ENCODE measurements at regions not wholly inside any gene's neighbourhood (a gene's known extent, or its start where the extent isn't known, plus 50 kb on each side); places are given as distances from the start of the nearest gene placed in this dataset.

GRCh38 chr15:79163395-79163794 lies 72.8 kb upstream of the RASGRF1 start:
- no peaks in the 10 kb centered on the region for H3K4me1 ChIP-seq

GRCh38 chr15:79161837-79162508 lies 71.4 kb upstream of the RASGRF1 start:
- Histone ChIP-seq H3K27me3 (ENCODE audit: low read depth) (no peaks in the 10 kb centered on the region), H3K4me3 (no peak overlapping the region), H3K36me3 (no peaks in the 10 kb centered on the region), H3K4me1 (no peaks in the 10 kb centered on the region), H3K9me3 (replicated peaks) (no peaks in the 10 kb centered on the region), H3K27ac (replicated peaks) (no peak overlapping the region)
- no peak for DNase-seq
- intact Hi-C loops (cut with micrococcal nuclease): no loop called here
- no peak for TF ChIP-seq CTCF (IDR thresholded peaks at IDR 0.05; ENCODE audit: borderline replicate concordance)

More at GRCh38 chr15:79163395-79163794, 72.8 kb upstream of the RASGRF1 start:
- intact Hi-C loops (cut with micrococcal nuclease): no loop called here
- DNase-seq: no peak
- no peaks in the 10 kb centered on the region for H3K9me3 ChIP-seq (replicated peaks)
- no peak overlapping the region for H3K27ac ChIP-seq (replicated peaks)
- no peaks in the 10 kb centered on the region for H3K27me3 ChIP-seq (ENCODE audit: low read depth)
- no peak overlapping the region for H3K4me3 ChIP-seq
- no peak for TF ChIP-seq CTCF (IDR thresholded peaks at IDR 0.05; ENCODE audit: borderline replicate concordance)
- H3K36me3 ChIP-seq: no peaks in the 10 kb centered on the region

GRCh38 chr15:79160211-79160610 lies 69.6 kb upstream of the RASGRF1 start:
- intact Hi-C loops (cut with micrococcal nuclease): no loop called here
- Histone ChIP-seq H3K4me3 (no peak overlapping the region), H3K27me3 (ENCODE audit: low read depth) (no peaks in the 10 kb centered on the region), H3K27ac (replicated peaks) (peak overlapping the region; percentile 12), H3K4me1 (peaks cover 8% of the 10 kb centered on the region), H3K9me3 (replicated peaks) (no peaks in the 10 kb centered on the region), H3K36me3 (no peaks in the 10 kb centered on the region)
- TF ChIP-seq CTCF (IDR thresholded peaks at IDR 0.05; ENCODE audit: borderline replicate concordance): no peak
- peak; percentile 19 for DNase-seq

GRCh38 chr15:79157631-79158592 lies 67.3 kb upstream of the RASGRF1 start:
- Histone ChIP-seq H3K4me3 (no peak overlapping the region), H3K36me3 (no peaks in the 10 kb centered on the region), H3K27me3 (ENCODE audit: low read depth) (peaks cover 11% of the 10 kb centered on the region), H3K4me1 (peaks cover 8% of the 10 kb centered on the region), H3K9me3 (replicated peaks) (no peaks in the 10 kb centered on the region), H3K27ac (replicated peaks) (no peak overlapping the region)
- intact Hi-C loops (cut with micrococcal nuclease): no loop called here
- no peak for DNase-seq
- no peak for TF ChIP-seq CTCF (IDR thresholded peaks at IDR 0.05; ENCODE audit: borderline replicate concordance)

GRCh38 chr15:79156704-79157375 lies 66.3 kb upstream of the RASGRF1 start:
- intact Hi-C loops (cut with micrococcal nuclease): no loop called here
- DNase-seq: no peak
- no peak for TF ChIP-seq CTCF (IDR thresholded peaks at IDR 0.05; ENCODE audit: borderline replicate concordance)

More at GRCh38 chr15:79156704-79157375, 66.3 kb upstream of the RASGRF1 start:
- no peaks in the 10 kb centered on the region for H3K36me3 ChIP-seq
- peaks cover 11% of the 10 kb centered on the region for H3K27me3 ChIP-seq (ENCODE audit: low read depth)
- peaks cover 8% of the 10 kb centered on the region for H3K4me1 ChIP-seq
- no peak overlapping the region for H3K4me3 ChIP-seq
- H3K27ac ChIP-seq (replicated peaks): no peak overlapping the region
- H3K9me3 ChIP-seq (replicated peaks): no peaks in the 10 kb centered on the region

Measured in left ventricle myocardium inferior (tissue), 1 donor.